T-helper 2 cell treated with Interferon-gamma antibody and Interleukin-4, amounts not matched to agents 5 μg/mL and 100 μg/mL, for 36 hours (primary cell): ENCODE measurements at regions not wholly inside any gene's neighbourhood (a gene's known extent, or its start where the extent isn't known, plus 50 kb on each side); places are given as distances from the start of the nearest gene placed in this dataset.

Source experiments
- DNase-seq: peaks from one replicate; pipeline ENCODE4 v3.0.0; 2021; ENCODE audit warnings: low spot score
- H3K27ac Mint-ChIP-seq: one replicate; pipeline ENCODE4 v1.8.0; 2021; ENCODE audit warnings: mild to moderate bottlenecking, mixed read lengths
- H3K27me3 Mint-ChIP-seq: one replicate; pipeline ENCODE4 v1.8.0; 2021; ENCODE audit warnings: low read depth, mixed read lengths
- H3K36me3 Mint-ChIP-seq: one replicate; pipeline ENCODE4 v1.8.0; 2021; ENCODE audit warnings: low read depth, mixed read lengths
- H3K4me1 Mint-ChIP-seq: one replicate; pipeline ENCODE4 v1.8.0; 2021; ENCODE audit warnings: low read depth, mixed read lengths
- H3K4me3 Mint-ChIP-seq: one replicate; pipeline ENCODE4 v1.8.0; 2022; ENCODE audit warnings: mild to moderate bottlenecking, moderate library complexity, mixed read lengths
- H3K9me3 Mint-ChIP-seq: one replicate; pipeline ENCODE4 v1.8.0; 2021; ENCODE audit warnings: mixed read lengths

- DNase-seq = peak; percentile 79
- Mint-ChIP-seq H3K4me1 (peaks cover 58% of the 10 kb centered on the region), H3K9me3 (no peaks in the 10 kb centered on the region), H3K36me3 (no peaks in the 10 kb centered on the region), H3K4me3 (peak overlapping the region; percentile 74), H3K27ac (peak overlapping the region; percentile 96), H3K27me3 (peaks cover 4% of the 10 kb centered on the region)
Measured at GRCh38 chr6:33904050-33904746, 100.4 kb upstream of the MLN start.

DNA sequence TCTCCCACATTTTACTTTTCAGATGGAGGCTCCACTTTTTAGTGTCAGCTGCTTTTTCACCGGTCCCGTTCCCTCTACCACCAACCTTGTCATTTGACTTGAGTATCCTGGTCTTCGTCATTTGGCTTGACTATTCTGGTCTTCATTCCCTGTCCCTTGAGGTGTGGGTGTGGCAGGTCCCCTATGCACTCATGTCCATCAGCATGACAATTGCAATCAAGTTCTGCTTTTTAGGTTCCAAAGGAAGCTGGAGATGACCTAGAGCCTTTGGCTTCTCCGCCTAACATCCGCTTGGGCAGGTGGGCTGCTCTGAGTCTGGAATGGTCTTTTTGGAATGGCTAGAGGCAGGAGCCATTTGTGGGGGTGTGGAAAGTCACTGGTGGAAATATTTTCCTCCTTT is 99.8 kb upstream of the MLN start:
- H3K36me3 Mint-ChIP-seq = no peaks in the 10 kb centered on the region
- peak overlapping the region; percentile 74 for H3K4me3 Mint-ChIP-seq
- peaks cover 10% of the 10 kb centered on the region for H3K27me3 Mint-ChIP-seq
- no peak for DNase-seq
- no peaks in the 10 kb centered on the region for H3K9me3 Mint-ChIP-seq
- H3K4me1 Mint-ChIP-seq = peaks cover 60% of the 10 kb centered on the region
- H3K27ac Mint-ChIP-seq = peak overlapping the region; percentile 96

- no peak overlapping the region for H3K4me3 Mint-ChIP-seq
- no peak for DNase-seq
- peaks cover 60% of the 10 kb centered on the region for H3K4me1 Mint-ChIP-seq
- no peaks in the 10 kb centered on the region for H3K9me3 Mint-ChIP-seq
- no peak overlapping the region for H3K27ac Mint-ChIP-seq
- peaks cover 10% of the 10 kb centered on the region for H3K27me3 Mint-ChIP-seq
- H3K36me3 Mint-ChIP-seq = no peaks in the 10 kb centered on the region
Measured at GRCh38 chr6:33902457-33902853, 98.7 kb upstream of the MLN start.

GRCh38 chr6:33901822-33902456 is 98.1 kb upstream of the MLN start:
- Mint-ChIP-seq H3K4me3 (no peak overlapping the region), H3K36me3 (no peaks in the 10 kb centered on the region), H3K9me3 (no peaks in the 10 kb centered on the region), H3K27me3 (peaks cover 12% of the 10 kb centered on the region), H3K4me1 (peaks cover 59% of the 10 kb centered on the region), H3K27ac (peak overlapping the region; percentile 29)
- no peak for DNase-seq

- H3K4me3 Mint-ChIP-seq = no peak overlapping the region
- no peaks in the 10 kb centered on the region for H3K36me3 Mint-ChIP-seq
- DNase-seq = no peak
- peaks cover 12% of the 10 kb centered on the region for H3K27me3 Mint-ChIP-seq
- H3K27ac Mint-ChIP-seq = no peak overlapping the region
- H3K4me1 Mint-ChIP-seq = peaks cover 47% of the 10 kb centered on the region
- H3K9me3 Mint-ChIP-seq = no peaks in the 10 kb centered on the region
Measured at GRCh38 chr6:33898771-33899170, 95.0 kb upstream of the MLN start.

GRCh38 chr6:33897189-33897780 is 93.5 kb upstream of the MLN start:
- no peak overlapping the region for H3K27ac Mint-ChIP-seq
- H3K4me1 Mint-ChIP-seq = peaks cover 34% of the 10 kb centered on the region
- no peaks in the 10 kb centered on the region for H3K36me3 Mint-ChIP-seq
- no peaks in the 10 kb centered on the region for H3K9me3 Mint-ChIP-seq
- peaks cover 10% of the 10 kb centered on the region for H3K27me3 Mint-ChIP-seq
- DNase-seq = no peak
- H3K4me3 Mint-ChIP-seq = no peak overlapping the region

GRCh38 chr6:33896391-33897188 is 92.8 kb upstream of the MLN start:
- H3K27ac Mint-ChIP-seq = no peak overlapping the region
- DNase-seq = peak; percentile 35
- no peaks in the 10 kb centered on the region for H3K9me3 Mint-ChIP-seq
- H3K36me3 Mint-ChIP-seq = no peaks in the 10 kb centered on the region
- H3K4me3 Mint-ChIP-seq = no peak overlapping the region
- H3K4me1 Mint-ChIP-seq = peaks cover 31% of the 10 kb centered on the region
- peaks cover 10% of the 10 kb centered on the region for H3K27me3 Mint-ChIP-seq

- Mint-ChIP-seq H3K9me3 (no peaks in the 10 kb centered on the region), H3K4me3 (no peak overlapping the region), H3K27ac (no peak overlapping the region)
Measured at GRCh38 chr6:33895988-33896387, 92.2 kb upstream of the MLN start.

GRCh38 chr6:33895296-33895695 is 91.5 kb upstream of the MLN start:
- peak overlapping the region; percentile 72 for H3K27ac Mint-ChIP-seq
- H3K4me3 Mint-ChIP-seq = peak overlapping the region; percentile 54
- no peak for DNase-seq
- H3K27me3 Mint-ChIP-seq = peaks cover 20% of the 10 kb centered on the region
- peaks cover 28% of the 10 kb centered on the region for H3K4me1 Mint-ChIP-seq
- no peaks in the 10 kb centered on the region for H3K9me3 Mint-ChIP-seq
- H3K36me3 Mint-ChIP-seq = no peaks in the 10 kb centered on the region

More at GRCh38 chr6:33895988-33896387, 92.2 kb upstream of the MLN start:
- Mint-ChIP-seq H3K4me1 (peaks cover 31% of the 10 kb centered on the region), H3K36me3 (no peaks in the 10 kb centered on the region), H3K27me3 (peaks cover 14% of the 10 kb centered on the region)
- no peak for DNase-seq

DNA sequence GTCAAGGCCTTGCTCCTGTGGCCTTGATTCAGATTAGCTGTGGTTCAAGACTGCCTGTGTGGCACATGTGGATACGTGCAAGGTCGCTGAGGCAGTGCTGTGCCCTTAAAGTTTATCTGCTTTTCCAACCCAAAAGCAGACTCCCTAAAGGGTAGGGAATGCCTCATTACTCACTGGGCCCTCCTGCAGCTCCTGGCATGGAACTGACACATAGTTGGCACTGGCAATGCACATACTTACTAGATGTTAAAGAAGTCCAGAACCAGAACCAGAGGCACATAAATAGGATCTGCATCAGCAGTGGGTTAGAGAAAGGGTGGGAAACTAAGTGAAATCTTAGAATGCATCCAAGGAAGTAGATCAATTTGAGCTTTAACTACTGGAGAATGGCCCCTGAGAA is 90.6 kb upstream of the MLN start:
- Mint-ChIP-seq H3K27me3 (peaks cover 27% of the 10 kb centered on the region), H3K4me1 (peaks cover 27% of the 10 kb centered on the region), H3K4me3 (no peak overlapping the region), H3K36me3 (no peaks in the 10 kb centered on the region), H3K27ac (no peak overlapping the region), H3K9me3 (no peaks in the 10 kb centered on the region)
- DNase-seq = no peak

DNA sequence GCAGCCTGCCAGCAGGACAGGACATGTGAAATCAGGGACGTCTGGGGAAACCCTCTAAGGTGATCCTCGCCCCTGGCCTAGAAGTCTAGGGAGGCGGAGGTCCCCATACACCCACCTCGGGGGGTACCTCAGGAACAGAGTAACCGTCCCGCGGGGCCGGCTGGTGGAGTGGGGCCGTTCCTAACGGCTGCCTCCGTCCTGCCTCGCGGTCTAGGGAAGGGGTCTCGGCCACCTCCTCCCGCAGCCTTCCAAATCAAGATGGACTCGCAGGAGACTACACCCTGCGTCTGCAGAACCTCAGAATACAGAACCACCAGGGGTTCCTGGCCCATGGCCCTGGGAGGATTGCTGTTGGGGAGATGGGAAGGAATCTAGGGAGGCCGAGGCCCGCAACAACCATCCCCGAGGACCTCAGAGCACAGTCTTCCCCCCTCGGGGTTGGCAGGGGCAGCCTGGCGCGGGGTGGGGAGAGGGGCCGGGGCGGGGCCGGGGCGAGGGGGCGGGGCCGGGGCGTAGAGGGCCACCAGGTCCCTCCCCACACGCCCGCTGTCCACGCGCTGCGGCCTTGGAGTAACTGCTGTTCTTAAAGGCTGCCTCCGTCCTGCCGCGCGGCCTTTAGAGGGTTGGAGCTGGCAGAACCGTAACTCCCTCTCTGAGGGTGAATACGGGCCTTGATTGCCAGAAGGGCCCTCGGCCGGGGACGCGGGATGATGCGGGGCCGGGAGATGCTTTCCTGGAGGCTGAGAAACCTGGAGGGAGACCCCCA is 89.0 kb upstream of the MLN start:
- peaks cover 24% of the 10 kb centered on the region for H3K4me1 Mint-ChIP-seq
- no peaks in the 10 kb centered on the region for H3K9me3 Mint-ChIP-seq
- no peak for DNase-seq
- no peak overlapping the region for H3K27ac Mint-ChIP-seq
- H3K27me3 Mint-ChIP-seq = peaks cover 22% of the 10 kb centered on the region
- H3K4me3 Mint-ChIP-seq = no peak overlapping the region
- H3K36me3 Mint-ChIP-seq = no peaks in the 10 kb centered on the region

- peaks cover 36% of the 10 kb centered on the region for H3K27me3 Mint-ChIP-seq
- no peaks in the 10 kb centered on the region for H3K9me3 Mint-ChIP-seq
- no peak overlapping the region for H3K4me3 Mint-ChIP-seq
- H3K4me1 Mint-ChIP-seq = peaks cover 10% of the 10 kb centered on the region
- no peak for DNase-seq
- no peak overlapping the region for H3K27ac Mint-ChIP-seq
- H3K36me3 Mint-ChIP-seq = no peaks in the 10 kb centered on the region
Measured at GRCh38 chr6:33888664-33889200, 84.9 kb upstream of the MLN start.

DNA sequence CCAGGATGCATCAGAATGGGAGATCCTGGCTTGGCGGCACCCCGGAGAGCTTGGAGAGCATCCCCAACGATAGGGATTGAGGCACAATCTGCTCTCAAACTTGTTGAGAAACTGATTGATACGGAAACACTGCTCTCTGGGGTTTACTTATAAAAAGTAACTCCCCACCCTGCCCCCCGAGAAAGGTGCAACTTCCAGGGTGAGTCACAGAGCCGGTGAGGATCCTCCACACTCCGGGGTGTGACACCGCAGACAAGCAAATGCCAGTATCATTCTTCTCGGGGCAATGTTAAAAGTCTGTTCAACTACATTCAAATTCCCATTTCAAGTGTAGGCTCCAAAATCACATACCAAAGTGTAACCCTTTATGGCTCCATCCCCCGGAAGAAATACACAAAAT is 84.4 kb upstream of the MLN start:
- Mint-ChIP-seq H3K36me3 (no peaks in the 10 kb centered on the region), H3K4me1 (peaks cover 10% of the 10 kb centered on the region), H3K9me3 (no peaks in the 10 kb centered on the region), H3K27me3 (peaks cover 38% of the 10 kb centered on the region), H3K4me3 (no peak overlapping the region), H3K27ac (no peak overlapping the region)
- no peak for DNase-seq
